ENCODE measurements at regions not wholly inside any gene's neighbourhood (a gene's known extent, or its start where the extent isn't known, plus 50 kb on each side); places are given as distances from the start of the nearest gene placed in this dataset.

DNA sequence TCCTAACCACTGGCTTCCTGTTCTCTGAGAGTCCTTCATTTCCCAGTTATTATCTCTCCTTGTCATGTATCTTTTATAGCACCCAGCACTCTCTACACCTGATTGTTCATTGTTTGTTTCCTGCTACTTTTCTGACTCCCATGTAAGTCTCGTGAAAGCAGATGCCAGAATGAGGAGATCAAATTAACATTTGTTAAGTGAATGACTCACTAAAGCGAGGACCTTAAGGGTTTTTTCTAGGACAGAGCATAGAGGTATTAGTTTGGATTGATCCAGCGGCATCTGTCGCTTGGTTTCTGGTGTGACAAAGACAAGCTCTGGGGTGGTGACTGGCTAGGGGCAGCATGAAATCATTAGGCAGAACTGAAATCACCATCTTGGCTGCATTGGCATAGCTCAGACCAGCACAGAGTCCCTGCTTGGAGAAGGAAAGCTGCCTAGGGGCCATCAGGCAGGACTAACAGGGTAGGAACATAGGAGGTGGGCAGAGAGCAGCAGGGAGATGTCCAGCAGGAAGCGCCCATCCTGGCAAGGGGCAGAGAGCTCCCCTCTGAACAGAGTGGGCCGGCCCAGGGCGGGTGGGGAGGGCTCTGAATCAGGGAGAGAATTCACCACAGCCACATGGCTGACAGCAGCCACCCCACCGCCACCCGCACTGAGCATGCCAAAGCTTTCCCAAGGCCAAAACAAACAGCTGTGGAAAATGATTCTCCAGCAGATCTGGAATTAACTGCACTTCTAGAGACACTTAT, 97.1 kb upstream of the CEP85L start:
- H3K4me2 ChIP-seq (ENCODE audit: low read length) = no peak overlapping the region
- H3K4me3 ChIP-seq (ENCODE audit: low read length) = no peak overlapping the region
- H4K20me1 ChIP-seq (ENCODE audit: control insufficient read depth, insufficient read depth, low read depth, low read length) = no peaks in the 10 kb centered on the region
- H3K27me3 ChIP-seq (ENCODE audit: control insufficient read depth, low read length) = peaks cover 8% of the 10 kb centered on the region
- TF ChIP-seq, protein P1, sequence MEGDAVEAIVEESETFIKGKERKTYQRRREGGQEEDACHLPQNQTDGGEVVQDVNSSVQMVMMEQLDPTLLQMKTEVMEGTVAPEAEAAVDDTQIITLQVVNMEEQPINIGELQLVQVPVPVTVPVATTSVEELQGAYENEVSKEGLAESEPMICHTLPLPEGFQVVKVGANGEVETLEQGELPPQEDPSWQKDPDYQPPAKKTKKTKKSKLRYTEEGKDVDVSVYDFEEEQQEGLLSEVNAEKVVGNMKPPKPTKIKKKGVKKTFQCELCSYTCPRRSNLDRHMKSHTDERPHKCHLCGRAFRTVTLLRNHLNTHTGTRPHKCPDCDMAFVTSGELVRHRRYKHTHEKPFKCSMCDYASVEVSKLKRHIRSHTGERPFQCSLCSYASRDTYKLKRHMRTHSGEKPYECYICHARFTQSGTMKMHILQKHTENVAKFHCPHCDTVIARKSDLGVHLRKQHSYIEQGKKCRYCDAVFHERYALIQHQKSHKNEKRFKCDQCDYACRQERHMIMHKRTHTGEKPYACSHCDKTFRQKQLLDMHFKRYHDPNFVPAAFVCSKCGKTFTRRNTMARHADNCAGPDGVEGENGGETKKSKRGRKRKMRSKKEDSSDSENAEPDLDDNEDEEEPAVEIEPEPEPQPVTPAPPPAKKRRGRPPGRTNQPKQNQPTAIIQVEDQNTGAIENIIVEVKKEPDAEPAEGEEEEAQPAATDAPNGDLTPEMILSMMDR (IDR thresholded peaks at IDR 0.05; ENCODE audit: low read depth, low read length, poor library complexity, severe bottlenecking) = no peak
- no peak for TF ChIP-seq EZH2phosphoT487 (IDR thresholded peaks at IDR 0.05; ENCODE audit: borderline replicate concordance, low read length)
- no peaks in the 10 kb centered on the region for H3K9me3 ChIP-seq (ENCODE audit: control insufficient read depth, insufficient read depth, low read length)
- no peaks in the 10 kb centered on the region for H3K36me3 ChIP-seq (ENCODE audit: control insufficient read depth, low read length)
- H3F3A ChIP-seq (ENCODE audit: control insufficient read depth, insufficient read depth) = no peaks in the 10 kb centered on the region
- no peaks in the 10 kb centered on the region for H3K79me2 ChIP-seq (ENCODE audit: control insufficient read depth, low read length)
- H3K9me2 ChIP-seq (replicated peaks; ENCODE audit: control insufficient read depth, low read length) = no peaks in the 10 kb centered on the region
- peaks cover 9% of the 10 kb centered on the region for H3K4me1 ChIP-seq (ENCODE audit: control insufficient read depth, low read length)
- no peak overlapping the region for H3K27ac ChIP-seq (ENCODE audit: low read depth, low read length)

DNA sequence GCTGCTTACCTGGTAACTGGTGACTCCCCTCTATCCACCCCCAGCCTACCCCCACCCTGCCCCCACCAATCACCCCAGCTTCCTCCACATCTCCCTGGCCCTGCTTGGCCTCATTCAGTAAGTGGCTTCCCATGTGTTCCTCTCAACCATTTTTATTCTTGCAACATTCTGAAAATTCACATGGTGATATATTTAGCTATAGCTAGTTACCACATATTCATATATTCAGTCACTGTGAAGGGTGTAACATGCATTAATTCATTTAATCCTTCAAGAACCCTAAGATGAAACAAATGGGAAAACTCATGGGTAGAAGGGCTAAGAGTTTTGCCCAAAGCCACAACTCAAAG, 95.4 kb upstream of the CEP85L start:
- H4K20me1 ChIP-seq (ENCODE audit: control insufficient read depth, insufficient read depth, low read depth, low read length) = no peaks in the 10 kb centered on the region
- no peaks in the 10 kb centered on the region for H3K9me2 ChIP-seq (replicated peaks; ENCODE audit: control insufficient read depth, low read length)
- H3K79me2 ChIP-seq (ENCODE audit: control insufficient read depth, low read length) = no peaks in the 10 kb centered on the region
- H3K27me3 ChIP-seq (ENCODE audit: control insufficient read depth, low read length) = peaks cover 6% of the 10 kb centered on the region
- peaks cover 9% of the 10 kb centered on the region for H3K4me1 ChIP-seq (ENCODE audit: control insufficient read depth, low read length)
- no peak overlapping the region for H3K4me2 ChIP-seq (ENCODE audit: low read length)
- no peaks in the 10 kb centered on the region for H3K9me3 ChIP-seq (ENCODE audit: control insufficient read depth, insufficient read depth, low read length)
- H3K27ac ChIP-seq (ENCODE audit: low read depth, low read length) = no peak overlapping the region
- no peak overlapping the region for H3K4me3 ChIP-seq (ENCODE audit: low read length)
- no peaks in the 10 kb centered on the region for H3K36me3 ChIP-seq (ENCODE audit: control insufficient read depth, low read length)
- no peaks in the 10 kb centered on the region for H3F3A ChIP-seq (ENCODE audit: control insufficient read depth, insufficient read depth)
- no peak for TF ChIP-seq EZH2phosphoT487 (IDR thresholded peaks at IDR 0.05; ENCODE audit: borderline replicate concordance, low read length)
- TF ChIP-seq, protein P1 (IDR thresholded peaks at IDR 0.05; ENCODE audit: low read depth, low read length, poor library complexity, severe bottlenecking) = no peak

DNA sequence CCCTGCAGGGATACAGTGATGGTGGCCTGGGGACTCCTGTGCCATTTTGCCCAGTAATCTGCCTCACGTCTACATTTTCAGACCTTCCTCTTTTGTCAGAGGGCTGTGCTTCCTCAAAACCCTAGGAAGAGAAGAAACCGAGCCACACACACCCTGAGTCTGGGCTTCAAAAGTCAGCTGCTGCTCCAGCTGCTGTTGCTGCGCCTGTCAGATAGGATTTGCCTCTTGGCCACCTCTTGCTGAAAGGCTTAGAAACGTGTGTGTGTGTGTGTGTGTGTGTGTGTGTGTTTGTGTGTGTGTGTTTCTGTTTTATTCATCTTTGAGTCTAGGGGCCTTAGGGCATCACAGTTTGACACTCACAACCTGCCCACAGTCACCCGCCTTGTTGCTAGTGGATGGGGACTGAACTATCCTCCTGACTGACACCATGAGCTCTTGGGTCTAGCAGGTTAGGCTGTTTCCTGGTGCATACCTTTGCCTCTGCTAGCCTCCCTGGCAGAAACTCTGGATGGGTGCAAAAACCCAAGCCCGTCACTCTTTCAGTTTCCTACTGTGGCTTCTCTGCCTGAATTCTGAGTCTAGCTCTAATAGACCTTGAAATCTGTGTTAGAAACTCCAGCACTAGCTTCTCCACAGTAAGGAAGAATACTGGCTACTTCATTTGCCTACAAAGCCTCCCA, 94.9 kb upstream of the CEP85L start:
- no peaks in the 10 kb centered on the region for H3K9me3 ChIP-seq (ENCODE audit: control insufficient read depth, insufficient read depth, low read length)
- H3K27ac ChIP-seq (ENCODE audit: low read depth, low read length) = no peak overlapping the region
- H3K27me3 ChIP-seq (ENCODE audit: control insufficient read depth, low read length) = peaks cover 6% of the 10 kb centered on the region
- no peaks in the 10 kb centered on the region for H3K79me2 ChIP-seq (ENCODE audit: control insufficient read depth, low read length)
- H3F3A ChIP-seq (ENCODE audit: control insufficient read depth, insufficient read depth) = no peaks in the 10 kb centered on the region
- peaks cover 9% of the 10 kb centered on the region for H3K4me1 ChIP-seq (ENCODE audit: control insufficient read depth, low read length)
- no peak overlapping the region for H3K4me3 ChIP-seq (ENCODE audit: low read length)
- no peak for TF ChIP-seq EZH2phosphoT487 (IDR thresholded peaks at IDR 0.05; ENCODE audit: borderline replicate concordance, low read length)
- TF ChIP-seq, protein P1 (IDR thresholded peaks at IDR 0.05; ENCODE audit: low read depth, low read length, poor library complexity, severe bottlenecking) = no peak
- no peak overlapping the region for H3K4me2 ChIP-seq (ENCODE audit: low read length)
- no peaks in the 10 kb centered on the region for H3K9me2 ChIP-seq (replicated peaks; ENCODE audit: control insufficient read depth, low read length)
- H3K36me3 ChIP-seq (ENCODE audit: control insufficient read depth, low read length) = no peaks in the 10 kb centered on the region
- H4K20me1 ChIP-seq (ENCODE audit: control insufficient read depth, insufficient read depth, low read depth, low read length) = no peaks in the 10 kb centered on the region

Data from DOHH2 (cell line).